22Rv1 (cell line): ENCODE measurements at regions not wholly inside any gene's neighbourhood (a gene's known extent, or its start where the extent isn't known, plus 50 kb on each side); places are given as distances from the start of the nearest gene placed in this dataset.

Experiments used
- H3K27ac ChIP-seq: fragments of 450-650 bp; 2 replicates; pipeline ENCODE4 v1.5.1; 2017
- ZFX ChIP-seq: fragments of 450-650 bp; IDR thresholded peaks from 2 replicates; pipeline ENCODE4 v1.6.1; 2017; ENCODE audit warnings: antibody characterized with exemption, borderline replicate concordance
- TF ChIP-seq, protein P1 (sequence below): fragments of 450-650 bp; IDR thresholded peaks from 2 replicates; pipeline ENCODE4 v1.5.1; 2017; ENCODE audit warnings: mild to moderate bottlenecking

GRCh38 chr10:131571865-131572264, 260.3 kb upstream of the TCERG1L start:
- H3K27ac ChIP-seq = no peak overlapping the region
- TF ChIP-seq, protein P1, sequence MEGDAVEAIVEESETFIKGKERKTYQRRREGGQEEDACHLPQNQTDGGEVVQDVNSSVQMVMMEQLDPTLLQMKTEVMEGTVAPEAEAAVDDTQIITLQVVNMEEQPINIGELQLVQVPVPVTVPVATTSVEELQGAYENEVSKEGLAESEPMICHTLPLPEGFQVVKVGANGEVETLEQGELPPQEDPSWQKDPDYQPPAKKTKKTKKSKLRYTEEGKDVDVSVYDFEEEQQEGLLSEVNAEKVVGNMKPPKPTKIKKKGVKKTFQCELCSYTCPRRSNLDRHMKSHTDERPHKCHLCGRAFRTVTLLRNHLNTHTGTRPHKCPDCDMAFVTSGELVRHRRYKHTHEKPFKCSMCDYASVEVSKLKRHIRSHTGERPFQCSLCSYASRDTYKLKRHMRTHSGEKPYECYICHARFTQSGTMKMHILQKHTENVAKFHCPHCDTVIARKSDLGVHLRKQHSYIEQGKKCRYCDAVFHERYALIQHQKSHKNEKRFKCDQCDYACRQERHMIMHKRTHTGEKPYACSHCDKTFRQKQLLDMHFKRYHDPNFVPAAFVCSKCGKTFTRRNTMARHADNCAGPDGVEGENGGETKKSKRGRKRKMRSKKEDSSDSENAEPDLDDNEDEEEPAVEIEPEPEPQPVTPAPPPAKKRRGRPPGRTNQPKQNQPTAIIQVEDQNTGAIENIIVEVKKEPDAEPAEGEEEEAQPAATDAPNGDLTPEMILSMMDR = no peak
- TF ChIP-seq ZFX = no peak

- TF ChIP-seq ZFX = no peak
- TF ChIP-seq, protein P1 = no peak
- no peak overlapping the region for H3K27ac ChIP-seq
Observed at GRCh38 chr10:131573256-131573655, 261.7 kb upstream of the TCERG1L start.

GRCh38 chr10:131573707-131574106, 262.2 kb upstream of the TCERG1L start:
- no peak overlapping the region for H3K27ac ChIP-seq

GRCh38 chr10:131574363-131574706, 262.8 kb upstream of the TCERG1L start:
- H3K27ac ChIP-seq = no peak overlapping the region
- no peak for TF ChIP-seq ZFX
- TF ChIP-seq, protein P1 = no peak

More at GRCh38 chr10:131573707-131574106, 262.2 kb upstream of the TCERG1L start:
- TF ChIP-seq ZFX = no peak
- TF ChIP-seq, protein P1 = no peak

DNA sequence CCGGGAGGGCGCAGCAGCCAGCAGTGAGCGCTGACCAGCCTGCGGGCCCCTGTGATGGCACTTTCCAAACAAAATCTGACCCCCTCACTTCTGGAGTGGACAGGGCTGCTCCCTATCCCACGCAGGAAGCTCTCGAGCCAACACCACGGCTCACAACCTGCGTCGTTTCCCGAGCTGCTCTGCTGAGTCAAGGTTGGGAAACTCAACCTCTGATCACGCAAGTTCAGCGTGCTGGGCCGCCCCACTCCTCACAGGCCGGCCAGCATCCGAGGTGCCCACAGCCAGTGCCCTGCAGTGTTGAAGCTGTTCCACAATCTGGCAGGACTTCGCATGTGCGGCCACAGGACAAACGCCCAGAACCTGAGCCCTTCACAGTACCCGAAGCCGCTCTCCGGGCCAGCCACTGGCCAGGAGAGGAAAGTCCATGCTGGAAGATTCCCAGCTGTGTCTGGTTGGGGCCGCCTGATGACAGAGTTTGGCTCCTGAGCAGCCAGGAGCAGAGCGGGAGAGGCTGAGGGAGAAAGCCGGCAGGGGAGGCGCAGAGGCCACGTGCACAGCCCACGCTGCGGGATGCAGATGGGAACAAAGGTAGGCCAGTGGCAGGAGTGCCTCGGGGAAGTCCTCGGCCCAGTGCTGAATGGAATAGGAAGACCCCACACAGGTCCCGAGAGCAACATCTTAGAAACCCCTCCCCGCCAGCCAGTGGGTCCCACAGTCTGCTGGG, 263.3 kb upstream of the TCERG1L start:
- TF ChIP-seq ZFX = no peak
- TF ChIP-seq, protein P1 = no peak
- no peak overlapping the region for H3K27ac ChIP-seq

DNA sequence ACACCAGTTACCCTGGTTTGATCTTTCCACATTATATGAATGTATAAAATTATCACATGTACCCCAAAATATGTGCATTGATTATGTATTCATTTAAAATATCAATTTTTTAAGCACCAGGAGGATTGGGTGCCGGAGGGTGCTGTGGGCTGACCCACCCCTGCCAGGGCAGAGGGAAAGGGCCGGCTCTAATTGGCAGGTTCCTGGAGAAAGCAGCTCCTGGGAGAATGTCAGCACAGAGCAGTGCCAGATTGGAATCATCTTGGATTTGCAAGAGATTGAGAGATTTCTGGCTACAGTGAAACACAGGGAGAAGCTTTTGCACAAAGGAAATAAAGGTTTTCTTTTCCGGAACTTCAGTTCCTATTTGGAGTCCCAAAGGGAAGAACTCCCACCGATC, 264.4 kb upstream of the TCERG1L start:
- H3K27ac ChIP-seq = no peak overlapping the region
- TF ChIP-seq, protein P1 = no peak
- TF ChIP-seq ZFX = no peak

DNA sequence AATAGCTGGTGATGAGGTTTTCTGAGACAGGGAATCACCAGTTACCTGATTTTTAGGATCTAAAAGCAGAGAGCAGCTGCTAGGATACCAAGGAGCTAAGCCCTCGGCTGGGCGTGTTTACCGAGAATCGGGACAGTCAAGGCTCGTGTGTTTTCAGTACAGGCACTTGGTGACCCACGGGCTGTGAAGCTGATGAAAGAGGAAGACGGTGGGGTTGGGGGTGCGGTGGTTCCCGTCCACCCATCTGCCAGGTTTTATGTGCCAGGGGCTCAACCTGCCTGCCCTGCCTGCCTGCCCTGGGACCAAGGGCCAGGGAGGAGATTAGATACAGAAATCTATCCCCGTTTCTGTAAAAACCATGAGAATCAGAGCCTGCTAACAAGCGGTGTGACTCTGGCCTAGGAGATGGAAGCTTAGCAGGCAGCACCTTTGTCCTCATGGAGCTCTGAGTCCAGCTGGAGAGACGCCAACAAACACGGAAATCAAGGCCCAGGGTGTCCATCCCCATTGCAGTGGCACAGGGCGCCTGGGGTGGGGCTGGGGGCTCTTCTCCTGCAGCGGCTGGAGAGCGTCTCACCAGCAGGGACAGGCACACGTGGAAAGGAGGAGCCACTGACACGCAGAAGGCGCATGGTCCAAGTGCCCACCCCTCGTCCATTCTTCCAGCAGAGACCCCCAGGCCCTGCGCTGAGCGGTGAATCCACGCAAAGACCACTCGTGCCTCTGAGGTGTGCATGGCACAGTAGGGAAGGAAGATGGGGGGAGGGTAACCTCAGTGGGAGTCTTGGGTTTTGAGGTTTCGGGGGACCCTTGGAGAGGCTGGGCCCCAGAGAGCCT, 265.0 kb upstream of the TCERG1L start:
- H3K27ac ChIP-seq = no peak overlapping the region

More for the DNA sequence above, 265.0 kb upstream of the TCERG1L start:
- TF ChIP-seq, protein P1 = no peak
- TF ChIP-seq ZFX = no peak
